ENCODE measurements at regions not wholly inside any gene's neighbourhood (a gene's known extent, or its start where the extent isn't known, plus 50 kb on each side); places are given as distances from the start of the nearest gene placed in this dataset.

DNA sequence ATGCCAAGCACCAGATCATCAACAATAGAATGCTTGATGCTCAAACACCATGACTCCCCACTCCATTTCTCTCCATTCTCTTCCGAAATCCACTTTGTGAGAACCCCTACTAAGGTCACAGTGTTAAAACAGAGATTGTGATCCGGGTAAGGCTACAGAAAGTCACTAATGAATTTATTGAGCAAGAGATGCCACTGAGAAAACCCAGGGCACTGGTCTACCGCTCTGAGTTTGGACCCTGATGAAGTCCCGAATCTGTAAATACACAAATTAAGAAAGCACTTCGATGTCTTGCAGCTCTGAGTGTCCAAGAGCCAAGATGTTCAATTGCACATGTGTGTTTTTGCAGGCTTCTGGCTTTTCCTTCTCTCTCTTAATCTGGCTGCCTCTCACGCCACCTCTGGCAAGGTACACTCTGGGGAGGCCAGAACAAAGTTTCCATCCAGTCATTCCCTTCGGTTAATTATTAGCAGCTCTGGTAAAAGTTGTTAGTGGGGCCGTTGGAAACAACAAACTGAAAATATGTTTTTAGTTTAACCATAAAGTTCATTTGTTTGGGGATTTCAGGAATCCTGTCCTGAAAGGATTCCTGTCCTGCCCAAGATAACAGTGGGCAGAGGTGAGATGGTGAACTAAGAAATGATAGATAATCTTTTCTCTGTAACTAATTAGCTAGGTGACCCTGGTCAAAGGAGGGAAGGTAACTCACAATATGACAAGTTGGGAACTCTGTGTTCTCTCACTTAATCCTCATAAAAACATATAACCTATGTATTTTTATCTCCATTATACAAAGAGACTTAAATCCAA, 75.4 kb downstream of the BTG1 start:
- no peak overlapping the region for H3K27ac Mint-ChIP-seq
- H3K9me3 Mint-ChIP-seq (ENCODE audit: insufficient read depth), result no peaks in the 10 kb centered on the region
- DNase-seq, result no peak
- intact Hi-C loops (cut with micrococcal nuclease), result no loop called here
- Histone ChIP-seq H3K4me3 (ENCODE audit: control extremely low read depth in 1 of 5, extremely low read depth in 1 of 5, insufficient read depth in 1 of 5, low read depth in 2 of 5, low read length in 4 of 5) (no peak overlapping the region), H2AFZ (ENCODE audit: insufficient read depth, low read depth, low read length, poor library complexity, severe bottlenecking) (no peak overlapping the region), H3K79me2 (ENCODE audit: control insufficient read depth, insufficient read depth, low read length) (no peaks in the 10 kb centered on the region), H3K36me3 (replicated peaks in 1 of 2; ENCODE audit: control extremely low read depth in 1 of 2, control insufficient read depth in 1 of 2, extremely low read depth in 1 of 2, insufficient read depth in 2 of 2, low read length in 1 of 2) (no peaks in the 10 kb centered on the region), H3K27me3 (replicated peaks in 1 of 4; ENCODE audit: control extremely low read depth in 1 of 4, control insufficient read depth in 3 of 4, insufficient read depth in 4 of 4, low read length in 3 of 4) (no peaks in the 10 kb centered on the region), H4K20me1 (ENCODE audit: control insufficient read depth, insufficient read depth, low read length, poor library complexity, severe bottlenecking) (no peaks in the 10 kb centered on the region), H3K4me2 (replicated peaks; ENCODE audit: low read depth, low read length, poor library complexity, severe bottlenecking) (no peak overlapping the region), H3K9me3 (ENCODE audit: control extremely low read depth in 1 of 3, control insufficient read depth in 2 of 3, insufficient read depth in 1 of 3, low read length in 2 of 3) (peaks cover 0 to 3% (median 3%) of the 10 kb centered on the region in 3 donors), H3K27ac (ENCODE audit: low read length in 2 of 2) (no peak overlapping the region), H3K9ac (ENCODE audit: low read length) (no peak overlapping the region), H3K4me1 (ENCODE audit: control insufficient read depth in 2 of 2, insufficient read depth in 2 of 2, low read length in 2 of 2) (peaks cover 0 to under 1% of the 10 kb centered on the region in 2 donors)
- H3K4me1 Mint-ChIP-seq, result peaks cover 13% of the 10 kb centered on the region
- ATAC-seq (ENCODE audit: low read depth), result no peak
- POLR2A ChIA-PET, result no interaction called here
- 100% methylated on average over 3 of the region's 8 CpGs for WGBS (ENCODE audit: insufficient coverage)
- TF ChIP-seq EZH2 (IDR thresholded peaks at IDR 0.05; ENCODE audit: borderline replicate concordance, insufficient read depth, low read depth, low read length, poor library complexity, severe bottlenecking), result no peak
- TF ChIP-seq, protein P1, sequence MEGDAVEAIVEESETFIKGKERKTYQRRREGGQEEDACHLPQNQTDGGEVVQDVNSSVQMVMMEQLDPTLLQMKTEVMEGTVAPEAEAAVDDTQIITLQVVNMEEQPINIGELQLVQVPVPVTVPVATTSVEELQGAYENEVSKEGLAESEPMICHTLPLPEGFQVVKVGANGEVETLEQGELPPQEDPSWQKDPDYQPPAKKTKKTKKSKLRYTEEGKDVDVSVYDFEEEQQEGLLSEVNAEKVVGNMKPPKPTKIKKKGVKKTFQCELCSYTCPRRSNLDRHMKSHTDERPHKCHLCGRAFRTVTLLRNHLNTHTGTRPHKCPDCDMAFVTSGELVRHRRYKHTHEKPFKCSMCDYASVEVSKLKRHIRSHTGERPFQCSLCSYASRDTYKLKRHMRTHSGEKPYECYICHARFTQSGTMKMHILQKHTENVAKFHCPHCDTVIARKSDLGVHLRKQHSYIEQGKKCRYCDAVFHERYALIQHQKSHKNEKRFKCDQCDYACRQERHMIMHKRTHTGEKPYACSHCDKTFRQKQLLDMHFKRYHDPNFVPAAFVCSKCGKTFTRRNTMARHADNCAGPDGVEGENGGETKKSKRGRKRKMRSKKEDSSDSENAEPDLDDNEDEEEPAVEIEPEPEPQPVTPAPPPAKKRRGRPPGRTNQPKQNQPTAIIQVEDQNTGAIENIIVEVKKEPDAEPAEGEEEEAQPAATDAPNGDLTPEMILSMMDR (IDR thresholded peaks at IDR 0.05), result no peak
- CTCF ChIA-PET, result no interaction called here
- no peak overlapping the region for H3K4me3 Mint-ChIP-seq
- no peaks in the 10 kb centered on the region for H3K27me3 Mint-ChIP-seq

DNA sequence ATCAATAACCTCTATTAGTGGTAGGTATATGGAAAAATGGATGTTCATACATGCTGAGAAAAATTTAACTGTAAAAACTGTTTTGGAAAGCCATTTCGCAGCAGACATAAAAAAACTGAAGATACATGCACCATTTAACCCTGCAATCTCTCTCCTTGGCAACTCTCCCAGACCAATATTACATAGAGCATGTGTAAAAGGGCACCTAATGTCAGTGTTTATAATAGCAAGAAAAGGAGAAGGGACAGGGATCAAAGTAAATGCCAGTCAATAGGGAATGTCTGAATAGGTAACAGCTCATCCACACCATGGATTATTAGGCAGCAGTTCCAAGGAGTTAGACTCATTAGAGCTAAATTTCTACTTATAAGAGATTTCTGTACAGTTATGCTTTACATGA, 77.2 kb downstream of the BTG1 start:
- Mint-ChIP-seq H3K9me3 (ENCODE audit: insufficient read depth) (no peaks in the 10 kb centered on the region), H3K4me3 (no peak overlapping the region), H3K4me1 (peaks cover 18% of the 10 kb centered on the region), H3K27ac (no peak overlapping the region), H3K27me3 (no peaks in the 10 kb centered on the region)
- Histone ChIP-seq H3K27me3 (replicated peaks in 1 of 4; ENCODE audit: control extremely low read depth in 1 of 4, control insufficient read depth in 3 of 4, insufficient read depth in 4 of 4, low read length in 3 of 4) (no peaks in the 10 kb centered on the region), H3K27ac (ENCODE audit: low read length in 2 of 2) (no peak overlapping the region), H3K36me3 (replicated peaks in 1 of 2; ENCODE audit: control extremely low read depth in 1 of 2, control insufficient read depth in 1 of 2, extremely low read depth in 1 of 2, insufficient read depth in 2 of 2, low read length in 1 of 2) (no peaks in the 10 kb centered on the region), H3K9ac (ENCODE audit: low read length) (no peak overlapping the region), H2AFZ (ENCODE audit: insufficient read depth, low read depth, low read length, poor library complexity, severe bottlenecking) (no peak overlapping the region), H3K4me3 (ENCODE audit: control extremely low read depth in 1 of 5, extremely low read depth in 1 of 5, insufficient read depth in 1 of 5, low read depth in 2 of 5, low read length in 4 of 5) (no peak overlapping the region), H3K79me2 (ENCODE audit: control insufficient read depth, insufficient read depth, low read length) (no peaks in the 10 kb centered on the region), H3K4me1 (ENCODE audit: control insufficient read depth in 2 of 2, insufficient read depth in 2 of 2, low read length in 2 of 2) (peaks cover 0 to 4% of the 10 kb centered on the region in 2 donors), H3K9me3 (ENCODE audit: control extremely low read depth in 1 of 3, control insufficient read depth in 2 of 3, insufficient read depth in 1 of 3, low read length in 2 of 3) (peaks cover 0 to 3% (median 3%) of the 10 kb centered on the region in 3 donors), H3K4me2 (replicated peaks; ENCODE audit: low read depth, low read length, poor library complexity, severe bottlenecking) (no peak overlapping the region), H4K20me1 (ENCODE audit: control insufficient read depth, insufficient read depth, low read length, poor library complexity, severe bottlenecking) (no peaks in the 10 kb centered on the region)
- ATAC-seq (ENCODE audit: low read depth) (no peak), DNase-seq (no peak)
- no peak for TF ChIP-seq EZH2 (IDR thresholded peaks at IDR 0.05; ENCODE audit: borderline replicate concordance, insufficient read depth, low read depth, low read length, poor library complexity, severe bottlenecking)
- TF ChIP-seq, protein P1 (IDR thresholded peaks at IDR 0.05), result no peak
- intact Hi-C loops (cut with micrococcal nuclease), result no loop called here
- CTCF ChIA-PET, result no interaction called here
- no CpG with 5 or more reads among the region's 1 CpG for WGBS (ENCODE audit: insufficient coverage)
- POLR2A ChIA-PET, result no interaction called here
